ENCODE measurements at regions not wholly inside any gene's neighbourhood (a gene's known extent, or its start where the extent isn't known, plus 50 kb on each side); places are given as distances from the start of the nearest gene placed in this dataset.

- 69% methylated on average over 2 of the region's 2 CpGs for WGBS
Measured at GRCh38 chr18:40235323-40235722, 1719.7 kb upstream of the PIK3C3 start.

GRCh38 chr18:40233931-40234616, 1721.0 kb upstream of the PIK3C3 start:
- DNase-seq (ENCODE audit: low spot score), result no peak
- Histone ChIP-seq H3K36me3 (ENCODE audit: control insufficient read depth in 4 of 4, insufficient read depth in 3 of 4, low read depth in 1 of 4, low read length in 3 of 4) (no peaks in the 10 kb centered on the region), H3K9ac (ENCODE audit: low read depth in 1 of 2, low read length in 2 of 2) (no peak overlapping the region), H3K27me3 (ENCODE audit: control insufficient read depth in 4 of 4, insufficient read depth in 4 of 4, low read length in 3 of 4) (peaks cover 0 to 2% (median 0%) of the 10 kb centered on the region in 4 donors), H3K9me3 (ENCODE audit: control insufficient read depth in 4 of 4, low read length in 3 of 4) (no peaks in the 10 kb centered on the region), H3K27ac (ENCODE audit: low read depth in 1 of 2, low read length in 2 of 2) (no peak overlapping the region), H3K4me3 (ENCODE audit: low read depth in 1 of 3, low read length in 3 of 3) (no peak overlapping the region), H3K4me1 (ENCODE audit: control insufficient read depth in 4 of 4, insufficient read depth in 4 of 4, low read length in 3 of 4) (no peaks in the 10 kb centered on the region)
- TF ChIP-seq REST (IDR thresholded peaks at IDR 0.05) (no peak), NR2F2 (IDR thresholded peaks at IDR 0.05) (no peak), ZBTB33 (IDR thresholded peaks at IDR 0.05) (no peak), JUND (IDR thresholded peaks at IDR 0.05) (no peak), FOXA2 (IDR thresholded peaks at IDR 0.05) (no peak), EGR1 (IDR thresholded peaks at IDR 0.05; ENCODE audit: low read depth in 2 of 2) (no peak), SP1 (IDR thresholded peaks at IDR 0.05) (no peak), RAD21 (IDR thresholded peaks at IDR 0.05) (no peak), ATF3 (IDR thresholded peaks at IDR 0.05) (no peak), YY1 (IDR thresholded peaks at IDR 0.05) (no peak), CTCF (IDR thresholded peaks at IDR 0.05; ENCODE audit: low read depth, low read length, missing input control) (no peak), RXRA (IDR thresholded peaks at IDR 0.05) (no peak)

More at GRCh38 chr18:40235323-40235722, 1719.7 kb upstream of the PIK3C3 start:
- H3K27me3 ChIP-seq (ENCODE audit: control insufficient read depth in 4 of 4, insufficient read depth in 4 of 4, low read length in 3 of 4), result peaks cover 0 to 2% (median 0%) of the 10 kb centered on the region in 4 donors
- no peak overlapping the region for H3K9ac ChIP-seq (ENCODE audit: low read depth in 1 of 2, low read length in 2 of 2)
- no peak overlapping the region for H3K4me3 ChIP-seq (ENCODE audit: low read depth in 1 of 3, low read length in 3 of 3)
- TF ChIP-seq ZBTB33 (IDR thresholded peaks at IDR 0.05) (no peak), HNF4A (conservative IDR thresholded peaks at IDR 0.05) (no peak)
- H3K36me3 ChIP-seq (ENCODE audit: control insufficient read depth in 4 of 4, insufficient read depth in 3 of 4, low read depth in 1 of 4, low read length in 3 of 4), result no peaks in the 10 kb centered on the region
- H3K9me3 ChIP-seq (ENCODE audit: control insufficient read depth in 4 of 4, low read length in 3 of 4), result no peaks in the 10 kb centered on the region
- no peak overlapping the region for H3K27ac ChIP-seq (ENCODE audit: low read depth in 1 of 2, low read length in 2 of 2)
- H3K4me1 ChIP-seq (ENCODE audit: control insufficient read depth in 4 of 4, insufficient read depth in 4 of 4, low read length in 3 of 4), result no peaks in the 10 kb centered on the region
- DNase-seq (ENCODE audit: low spot score), result no peak

Data from liver (tissue), 8 donors.